Gastroesophageal sphincter (tissue), 4 donors: ENCODE measurements at regions not wholly inside any gene's neighbourhood (a gene's known extent, or its start where the extent isn't known, plus 50 kb on each side); places are given as distances from the start of the nearest gene placed in this dataset.

Experiments used
- ATAC-seq: fragments of 150-250 bp; one replicate; pipeline ENCODE4 v1.9.1; 2016; ENCODE audit warnings: mild to moderate bottlenecking, moderate library complexity
- H3K27ac ChIP-seq, 4 donors: fragments of 200-600 bp; sonication (generic) in 3 of 4; 1 replicate in 3 of 4; 2 replicates in 1 of 4; pipeline ENCODE4 v1.5.1; 2016 to 2019
- H3K27me3 ChIP-seq: fragments of 200-600 bp; sonication (generic); one replicate; pipeline ENCODE4 v1.5.1; 2019
- H3K36me3 ChIP-seq, 2 donors: fragments of 200-600 bp; sonication (generic); one replicate each; pipeline ENCODE4 v1.5.1; 2019; ENCODE audit warnings: control low read depth in 1 of 2
- H3K4me1 ChIP-seq, 3 donors: fragments of 200-600 bp; sonication (generic); 1 replicate in 2 of 3; 2 replicates in 1 of 3; pipeline ENCODE4 v1.5.1; 2016 to 2019; ENCODE audit warnings: control low read depth in 2 of 3
- H3K4me3 ChIP-seq, 2 donors: fragments of 200-600 bp; sonication (generic); one replicate each; pipeline ENCODE4 v1.5.1; 2019; ENCODE audit warnings: mild to moderate bottlenecking in 1 of 2, moderate library complexity in 1 of 2
- H3K9me3 ChIP-seq, 3 donors: fragments of 200-600 bp; sonication (generic); one replicate each; pipeline ENCODE4 v1.5.1; 2017 to 2019; ENCODE audit warnings: control low read depth in 2 of 3
- EP300 ChIP-seq: sonication (generic); formaldehyde crosslinking; IDR thresholded peaks from one replicate; pipeline ENCODE4 v1.6.1; 2017; ENCODE audit warnings: antibody characterized with exemption, mild to moderate bottlenecking
- POLR2A ChIP-seq, 2 donors: fragments of 450-650 bp; IDR thresholded peaks; one replicate each; pipeline ENCODE4 v1.6.1; 2017; ENCODE audit warnings: antibody characterized with exemption in 2 of 2, mild to moderate bottlenecking in 2 of 2, moderate library complexity in 1 of 2
- POLR2AphosphoS5 ChIP-seq: sonication (generic); formaldehyde crosslinking; IDR thresholded peaks from one replicate; pipeline ENCODE4 v1.6.1; 2017; ENCODE audit warnings: antibody characterized with exemption
- WGBS, 2 donors: methylation state at CpG; one replicate each; pipeline ENCODE4 v1.1.5; 2018; ENCODE audit warnings: low coverage in 1 of 2; 5-methylcytosine and 5-hydroxymethylcytosine counted together
- TF ChIP-seq, protein P1 (sequence below), 4 experiments: fragments of 200-600 bp in 2 of 4; fragments of 450-650 bp in 2 of 4; sonication (generic) in 1 of 4; IDR thresholded peaks; one replicate each; pipeline ENCODE4 v1.5.1; 2017 to 2019; ENCODE audit warnings: antibody characterized with exemption in 4 of 4, mild to moderate bottlenecking in 2 of 4, moderate library complexity in 2 of 4

DNA sequence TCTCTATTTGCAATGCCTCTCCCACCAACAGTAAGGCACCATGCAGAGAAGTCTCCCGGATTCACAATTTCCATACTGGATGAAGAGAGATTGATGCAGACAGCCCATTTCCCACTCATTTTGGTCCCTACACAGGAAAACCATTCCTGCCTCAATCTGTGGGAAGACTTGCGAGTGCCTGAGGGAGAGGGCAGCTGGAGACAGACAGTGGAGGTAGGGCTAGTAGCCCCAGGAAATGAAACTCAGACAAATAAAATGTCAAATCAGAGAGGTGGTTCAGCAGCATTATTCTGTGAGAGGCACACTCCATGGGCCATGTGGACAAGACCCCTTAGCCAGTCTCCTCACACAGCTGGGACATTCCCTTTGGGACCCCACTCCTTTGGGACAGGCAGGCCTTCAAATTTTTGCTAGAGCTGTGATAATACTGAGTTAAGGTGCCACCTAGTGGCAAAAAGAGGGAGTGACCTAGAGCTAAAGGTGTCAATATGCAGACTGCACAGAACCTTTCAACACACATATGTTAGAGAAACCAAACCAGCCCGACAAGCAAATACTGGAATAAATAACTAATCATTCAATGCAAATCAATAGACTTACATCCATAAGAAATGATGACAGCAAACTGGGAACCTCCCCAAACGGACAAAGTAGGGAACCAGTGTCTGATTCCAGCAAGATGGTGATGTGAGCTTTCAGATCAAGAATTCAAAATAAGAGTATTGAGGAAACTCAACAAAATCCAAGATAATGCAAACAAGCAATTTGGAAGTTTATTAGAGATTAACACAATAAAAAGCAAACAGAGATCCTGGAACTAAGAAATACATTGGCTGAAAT lies 1865.3 kb upstream of the AGA start:
- Histone ChIP-seq H3K9me3 (peaks cover 0 to 26% (median 0%) of the 10 kb centered on the region in 3 donors), H3K4me3 (no peak overlapping the region), H3K27ac (no peak overlapping the region), H3K36me3 (no peaks in the 10 kb centered on the region), H3K4me1 (no peaks in the 10 kb centered on the region), H3K27me3 (no peaks in the 10 kb centered on the region)
- WGBS, 2 donors = 33 to 72% methylated on average over 2 to 3 of the region's 4 CpGs
- no peak for TF ChIP-seq EP300
- no peak for TF ChIP-seq POLR2AphosphoS5
- TF ChIP-seq, protein P1, sequence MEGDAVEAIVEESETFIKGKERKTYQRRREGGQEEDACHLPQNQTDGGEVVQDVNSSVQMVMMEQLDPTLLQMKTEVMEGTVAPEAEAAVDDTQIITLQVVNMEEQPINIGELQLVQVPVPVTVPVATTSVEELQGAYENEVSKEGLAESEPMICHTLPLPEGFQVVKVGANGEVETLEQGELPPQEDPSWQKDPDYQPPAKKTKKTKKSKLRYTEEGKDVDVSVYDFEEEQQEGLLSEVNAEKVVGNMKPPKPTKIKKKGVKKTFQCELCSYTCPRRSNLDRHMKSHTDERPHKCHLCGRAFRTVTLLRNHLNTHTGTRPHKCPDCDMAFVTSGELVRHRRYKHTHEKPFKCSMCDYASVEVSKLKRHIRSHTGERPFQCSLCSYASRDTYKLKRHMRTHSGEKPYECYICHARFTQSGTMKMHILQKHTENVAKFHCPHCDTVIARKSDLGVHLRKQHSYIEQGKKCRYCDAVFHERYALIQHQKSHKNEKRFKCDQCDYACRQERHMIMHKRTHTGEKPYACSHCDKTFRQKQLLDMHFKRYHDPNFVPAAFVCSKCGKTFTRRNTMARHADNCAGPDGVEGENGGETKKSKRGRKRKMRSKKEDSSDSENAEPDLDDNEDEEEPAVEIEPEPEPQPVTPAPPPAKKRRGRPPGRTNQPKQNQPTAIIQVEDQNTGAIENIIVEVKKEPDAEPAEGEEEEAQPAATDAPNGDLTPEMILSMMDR (IDR thresholded peaks at IDR 0.05) = peak in 1 of 4 experiments; percentile 18
- no peak for TF ChIP-seq POLR2A (IDR thresholded peaks at IDR 0.05)
- ATAC-seq = no peak

DNA sequence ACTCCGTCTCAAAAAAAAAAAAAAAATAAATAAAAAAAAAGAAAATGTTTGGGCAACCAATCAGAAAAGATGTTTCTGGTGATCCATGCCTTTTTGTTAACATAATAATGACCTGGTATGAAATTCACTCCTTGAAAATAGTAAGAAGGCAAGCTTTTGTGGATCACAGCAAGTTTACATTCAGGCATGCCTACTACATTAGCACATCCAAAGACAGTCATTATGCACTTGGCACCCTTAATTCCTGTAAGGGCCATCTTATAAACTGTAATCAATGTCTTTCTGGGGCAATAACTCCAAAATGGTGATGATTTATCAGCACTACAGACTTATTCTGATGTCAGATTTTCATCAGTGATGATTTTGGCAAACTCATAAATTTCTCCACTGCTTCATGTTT lies 1871.6 kb upstream of the AGA start:
- Histone ChIP-seq H3K4me1 (no peaks in the 10 kb centered on the region), H3K27me3 (no peaks in the 10 kb centered on the region), H3K36me3 (no peaks in the 10 kb centered on the region), H3K9me3 (peaks cover 0 to 18% (median 0%) of the 10 kb centered on the region in 3 donors), H3K4me3 (no peak overlapping the region), H3K27ac (no peak overlapping the region)
- ATAC-seq = no peak
- WGBS, 2 donors = no CpG with 5 or more reads among the region's 1 CpG
- no peak for TF ChIP-seq POLR2AphosphoS5
- TF ChIP-seq, protein P1 (IDR thresholded peaks at IDR 0.05) = no peak

DNA sequence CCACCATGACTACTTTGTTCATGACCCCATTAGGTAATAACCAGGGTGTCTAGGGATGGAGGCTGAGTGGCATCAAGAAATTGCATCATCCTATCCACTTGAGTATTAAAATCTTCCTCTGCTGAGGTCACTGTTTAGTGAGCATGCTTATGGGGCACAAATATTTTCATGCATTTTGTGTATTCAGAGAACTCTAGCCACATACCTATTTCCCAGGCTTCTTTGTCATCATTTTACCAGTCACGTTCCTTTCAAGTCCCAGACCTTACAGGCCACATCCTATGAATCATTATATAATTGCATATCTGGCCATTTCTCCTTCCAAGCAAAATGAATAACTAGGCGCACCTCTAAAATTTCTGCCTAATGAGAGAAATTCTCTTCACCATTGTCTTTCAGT lies 1882.9 kb upstream of the AGA start:
- H3K27me3 ChIP-seq = no peaks in the 10 kb centered on the region
- H3K36me3 ChIP-seq = no peaks in the 10 kb centered on the region
- WGBS, 2 donors = 78 to 92% methylated on average over 2 of the region's 2 CpGs
- H3K4me1 ChIP-seq = no peaks in the 10 kb centered on the region
- no peak overlapping the region for H3K4me3 ChIP-seq
- TF ChIP-seq, protein P1 (IDR thresholded peaks at IDR 0.05) = no peak
- TF ChIP-seq EP300 (no peak), POLR2AphosphoS5 (no peak), POLR2A (IDR thresholded peaks at IDR 0.05) (no peak)
- H3K27ac ChIP-seq = no peak overlapping the region
- H3K9me3 ChIP-seq = no peaks in the 10 kb centered on the region
- ATAC-seq = no peak

DNA sequence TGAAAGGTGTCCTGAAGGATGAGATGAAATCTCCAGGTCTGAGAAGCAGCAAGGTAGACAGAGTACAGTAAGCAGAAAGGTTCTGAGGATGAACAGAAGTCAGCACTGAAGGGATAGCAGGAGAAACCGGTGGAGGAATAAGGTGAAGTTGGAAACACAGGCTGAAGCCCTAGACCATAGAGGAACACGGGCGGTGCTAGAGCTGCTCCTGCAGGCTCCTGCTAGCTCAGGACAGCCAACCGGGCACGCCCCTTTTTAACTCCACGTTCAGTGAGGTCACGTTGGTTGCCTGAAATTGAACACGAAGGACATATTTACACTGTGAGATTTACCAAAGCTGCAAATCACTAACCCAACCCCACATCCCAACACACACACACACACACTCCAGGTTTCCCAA lies 1886.4 kb upstream of the AGA start:
- no peak for TF ChIP-seq POLR2AphosphoS5
- TF ChIP-seq POLR2A (IDR thresholded peaks at IDR 0.05) = no peak
- TF ChIP-seq, protein P1 (IDR thresholded peaks at IDR 0.05) = no peak
- Histone ChIP-seq H3K27ac (no peak overlapping the region), H3K9me3 (no peaks in the 10 kb centered on the region), H3K36me3 (no peaks in the 10 kb centered on the region), H3K4me1 (no peaks in the 10 kb centered on the region), H3K27me3 (no peaks in the 10 kb centered on the region), H3K4me3 (no peak overlapping the region)
- no peak for ATAC-seq
- 75 to 87% methylated on average over 6 of the region's 8 CpGs for WGBS, 2 donors

DNA sequence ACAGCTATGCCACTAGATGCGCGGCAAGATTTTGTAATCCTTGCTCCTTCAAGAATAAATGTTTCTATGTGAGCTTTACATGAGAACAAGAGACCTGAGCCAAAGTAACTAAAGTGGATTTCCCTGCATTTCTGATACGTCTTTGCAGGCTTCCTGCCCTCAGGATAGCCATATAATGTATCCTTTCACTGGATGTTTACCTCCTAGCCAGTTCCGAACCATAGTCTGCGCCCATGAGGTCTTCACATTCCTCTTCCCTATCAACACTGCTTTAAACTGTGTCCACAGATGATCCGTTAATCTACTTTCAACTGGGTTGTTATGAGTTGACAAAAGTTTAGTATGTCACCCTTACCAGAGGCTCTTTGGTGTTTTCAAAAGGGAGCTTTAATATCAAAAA lies 1889.1 kb upstream of the AGA start:
- TF ChIP-seq POLR2AphosphoS5 = no peak
- TF ChIP-seq, protein P1 (IDR thresholded peaks at IDR 0.05) = no peak
- TF ChIP-seq EP300 = no peak
- TF ChIP-seq POLR2A (IDR thresholded peaks at IDR 0.05) = no peak
- H3K4me1 ChIP-seq = no peaks in the 10 kb centered on the region
- H3K27me3 ChIP-seq = no peaks in the 10 kb centered on the region
- 71 to 73% methylated on average over 6 of the region's 6 CpGs for WGBS, 2 donors
- no peaks in the 10 kb centered on the region for H3K36me3 ChIP-seq
- no peak for ATAC-seq
- no peak overlapping the region for H3K27ac ChIP-seq
- H3K9me3 ChIP-seq = no peaks in the 10 kb centered on the region
- no peak overlapping the region for H3K4me3 ChIP-seq
